GM18870 (cell line): ENCODE measurements at regions not wholly inside any gene's neighbourhood (a gene's known extent, or its start where the extent isn't known, plus 50 kb on each side); places are given as distances from the start of the nearest gene placed in this dataset.

Experiments used
- ATAC-seq: cut with Tn5 transposase; IDR thresholded peaks from one replicate; pipeline ENCODE4 v1.9.1; 2021; ENCODE audit warnings: moderate library complexity; ENCODE audit not compliant: unreplicated experiment

DNA sequence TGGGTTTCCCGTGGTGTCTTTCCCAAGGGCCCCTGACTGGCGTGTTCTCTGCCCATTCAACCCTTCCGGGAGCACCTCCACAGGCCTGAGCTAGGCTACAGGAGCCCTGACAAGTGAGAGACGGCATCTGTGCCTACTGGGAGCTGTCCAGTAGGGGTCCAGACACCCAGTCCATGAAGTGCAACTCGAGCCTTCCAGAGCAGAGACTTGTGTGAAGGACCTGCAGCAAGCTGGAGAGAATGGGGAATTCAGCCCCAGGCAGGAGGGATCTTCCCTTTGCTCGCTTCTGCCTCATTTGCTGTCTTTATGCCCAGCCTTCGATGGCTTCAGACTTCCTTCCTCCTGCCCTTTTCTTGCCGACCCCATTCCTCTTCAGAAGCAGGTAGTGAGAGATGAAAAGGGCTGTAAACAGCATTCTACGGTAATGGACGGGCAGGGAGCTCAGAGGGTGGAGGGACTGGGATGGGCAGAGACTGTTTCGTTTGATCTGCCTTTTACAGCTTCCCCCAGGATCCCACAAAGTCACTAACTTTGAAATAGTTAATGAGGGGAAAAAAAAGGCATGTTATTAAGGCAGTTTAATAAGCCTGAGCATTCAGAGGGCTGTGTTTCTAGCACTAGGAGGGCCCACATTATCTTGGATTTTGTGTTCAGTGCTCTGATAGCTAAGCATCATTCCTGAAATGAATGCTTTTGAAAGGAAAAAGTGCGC is 327.6 kb downstream of the FGF9 start:
- no peak for ATAC-seq

DNA sequence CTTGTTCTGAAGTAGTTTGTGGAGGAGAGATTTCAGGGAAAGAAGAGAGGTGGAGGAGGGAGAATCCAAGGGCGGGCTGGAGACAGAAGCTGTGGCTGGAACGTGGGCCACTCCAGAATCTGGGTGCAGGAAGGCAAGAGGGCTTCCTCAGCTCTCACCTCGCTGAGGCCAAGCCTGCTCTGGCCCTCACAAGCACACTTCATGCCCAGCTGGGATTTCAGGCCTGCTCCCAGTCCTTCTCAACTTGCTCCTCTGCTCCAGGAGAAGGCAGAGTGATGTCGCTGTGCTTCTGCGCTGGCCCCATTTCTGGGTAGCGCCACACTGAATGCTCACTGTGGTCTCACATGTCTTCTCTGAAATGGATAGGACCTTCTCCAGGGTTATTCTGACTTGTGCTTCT is 328.8 kb downstream of the FGF9 start:
- ATAC-seq: no peak

DNA sequence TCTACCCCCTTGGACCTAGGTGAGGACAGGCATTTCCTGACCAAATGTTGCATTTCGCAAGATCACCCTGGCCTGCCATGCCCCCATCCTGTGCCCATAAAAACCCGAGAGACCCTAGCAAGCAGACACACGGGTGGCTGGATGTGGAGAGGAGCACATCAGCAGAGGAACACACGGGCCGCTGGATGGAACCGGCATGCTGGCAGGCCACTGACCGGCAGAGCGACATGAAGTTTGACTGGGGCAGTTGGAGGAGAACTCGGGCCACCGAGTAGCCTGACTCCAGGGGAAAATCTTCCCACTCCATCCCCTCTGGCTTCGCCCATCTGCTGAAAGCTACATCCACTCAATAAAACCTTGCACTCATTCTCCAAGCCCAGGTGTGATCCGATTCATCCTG is 329.3 kb downstream of the FGF9 start:
- ATAC-seq: no peak

DNA sequence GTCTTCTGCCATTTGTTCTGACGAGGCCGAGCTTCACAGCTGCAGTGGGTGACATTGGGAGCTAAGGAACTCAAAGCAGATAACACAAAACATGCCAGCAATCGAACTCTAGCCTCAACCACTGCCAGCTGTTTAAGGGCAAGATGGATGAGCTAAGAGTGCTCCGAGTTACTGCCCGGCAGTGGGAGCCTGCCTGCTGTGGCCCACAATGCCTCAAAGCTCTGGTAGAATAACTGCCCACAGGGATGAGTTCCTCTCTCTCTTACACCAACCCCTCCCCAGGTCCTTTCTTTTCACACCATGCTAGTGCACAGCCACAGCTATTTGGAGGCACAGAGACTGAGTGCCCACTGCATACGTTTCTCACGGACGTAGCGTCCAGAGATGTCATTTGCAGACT is 330.5 kb downstream of the FGF9 start:
- ATAC-seq: no peak

DNA sequence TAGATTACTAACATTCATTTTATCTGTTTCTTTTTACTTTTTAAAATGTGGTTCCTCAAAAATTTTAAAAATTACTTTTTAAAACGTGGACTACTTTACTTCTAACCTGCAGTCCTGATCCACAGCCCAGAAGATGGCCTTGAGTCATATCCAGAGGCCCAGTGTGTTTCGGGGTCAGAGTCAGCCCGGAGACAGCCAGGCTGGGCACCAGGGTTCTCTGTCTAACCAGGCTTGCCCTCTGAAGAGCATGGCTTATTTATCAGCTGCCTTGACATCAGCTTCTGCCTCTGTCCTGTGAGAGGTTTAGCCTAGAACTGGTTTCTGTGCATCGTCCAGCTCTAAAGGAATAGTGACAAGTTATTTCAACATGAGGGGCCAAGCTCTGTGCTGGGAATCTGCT is 332.0 kb downstream of the FGF9 start:
- no peak for ATAC-seq

DNA sequence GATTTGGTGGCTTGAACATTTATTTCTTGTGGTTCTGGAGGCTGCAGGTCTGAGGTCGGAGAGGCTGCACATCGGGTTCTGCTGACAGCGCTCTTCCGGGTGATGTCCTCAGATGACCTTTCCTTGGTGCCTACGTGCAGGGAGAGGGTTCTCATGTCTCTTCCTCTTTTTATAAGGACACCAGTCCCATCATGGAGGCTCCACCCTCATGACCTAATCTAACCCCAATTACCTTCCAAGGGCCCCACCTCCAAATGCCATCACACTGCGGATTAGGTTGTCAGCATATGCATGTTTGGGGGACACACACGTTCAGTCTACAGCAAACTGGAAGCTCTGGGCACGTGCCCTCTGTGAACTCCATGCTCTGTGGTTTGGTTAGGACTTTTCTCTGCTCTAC is 338.6 kb downstream of the FGF9 start:
- ATAC-seq: no peak

DNA sequence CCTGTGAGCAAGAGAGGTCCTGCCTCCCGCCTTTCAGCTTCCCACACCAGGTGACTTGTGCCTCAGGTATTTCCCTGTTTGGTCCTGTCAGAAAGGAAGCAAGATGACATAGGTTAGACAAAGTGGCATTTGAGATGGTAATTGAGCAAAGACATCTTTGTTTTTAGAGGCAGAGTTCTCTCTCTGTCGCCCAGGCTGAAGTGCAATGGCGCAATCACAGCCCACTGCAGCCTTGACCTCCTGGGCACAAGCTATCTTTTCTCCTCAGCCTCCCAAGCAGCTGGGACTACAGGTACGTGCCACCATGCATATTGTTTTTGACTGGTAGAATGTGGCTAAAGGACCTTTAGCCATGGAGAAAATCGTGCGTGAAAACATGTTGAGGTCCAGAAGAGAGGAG is 339.1 kb downstream of the FGF9 start:
- no peak for ATAC-seq

DNA sequence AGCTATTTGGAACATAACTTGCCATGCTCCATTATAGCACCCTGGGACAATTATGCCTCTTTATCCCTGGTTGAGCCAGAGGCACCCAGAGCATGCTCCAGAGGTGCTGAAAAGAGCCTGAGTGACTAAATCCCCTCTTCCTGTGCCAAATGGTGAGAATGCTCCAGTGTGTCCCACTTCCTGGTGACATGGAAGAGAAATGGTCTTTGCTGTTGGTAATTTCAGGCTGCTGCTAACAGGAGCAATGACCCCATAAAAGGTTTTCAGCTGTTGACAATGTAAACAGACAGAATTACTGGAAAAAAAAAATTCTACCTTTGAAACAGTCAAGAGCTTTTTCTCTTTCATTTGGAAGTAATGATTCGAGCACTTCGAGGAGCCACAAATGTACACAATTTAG is 341.8 kb downstream of the FGF9 start:
- no peak for ATAC-seq

DNA sequence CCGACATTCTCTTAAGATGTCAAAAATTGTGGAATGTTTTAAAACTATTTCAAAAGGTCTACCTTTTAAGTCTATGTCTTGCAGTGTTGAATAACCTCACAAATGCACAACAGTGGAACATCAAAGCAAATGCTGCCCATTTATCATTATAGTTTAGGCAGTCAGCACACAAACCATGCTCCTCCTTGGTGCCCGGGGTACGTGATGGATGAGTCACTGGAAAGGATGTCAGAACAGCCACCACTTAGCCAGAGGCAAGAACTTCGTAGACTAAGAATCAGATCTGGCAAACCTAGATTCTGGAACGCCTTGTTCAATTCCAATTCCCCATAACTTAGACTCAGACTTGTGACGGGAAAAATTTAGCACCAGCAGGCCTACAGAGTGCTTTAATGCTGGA is 343.6 kb downstream of the FGF9 start:
- no peak for ATAC-seq

DNA sequence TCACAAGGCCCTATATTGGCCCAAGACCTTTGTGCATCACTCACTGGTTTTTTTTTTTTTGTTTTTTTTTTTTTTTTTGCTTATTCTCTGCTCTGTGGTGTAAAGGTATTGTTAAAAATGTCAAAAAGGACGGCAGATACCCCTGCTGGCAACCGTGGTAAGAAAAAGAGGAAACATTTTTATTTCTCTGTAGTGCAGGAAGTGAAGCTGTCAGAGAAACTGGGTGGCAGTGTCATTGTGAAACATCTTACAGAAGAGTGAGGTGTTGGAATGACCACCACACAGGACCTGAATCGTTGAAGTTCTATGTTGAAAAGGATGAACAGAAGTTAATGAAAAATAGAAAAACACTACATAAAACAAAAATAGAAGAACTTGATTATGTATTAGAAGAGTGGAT is 346.4 kb downstream of the FGF9 start:
- peak; percentile 91 for ATAC-seq

DNA sequence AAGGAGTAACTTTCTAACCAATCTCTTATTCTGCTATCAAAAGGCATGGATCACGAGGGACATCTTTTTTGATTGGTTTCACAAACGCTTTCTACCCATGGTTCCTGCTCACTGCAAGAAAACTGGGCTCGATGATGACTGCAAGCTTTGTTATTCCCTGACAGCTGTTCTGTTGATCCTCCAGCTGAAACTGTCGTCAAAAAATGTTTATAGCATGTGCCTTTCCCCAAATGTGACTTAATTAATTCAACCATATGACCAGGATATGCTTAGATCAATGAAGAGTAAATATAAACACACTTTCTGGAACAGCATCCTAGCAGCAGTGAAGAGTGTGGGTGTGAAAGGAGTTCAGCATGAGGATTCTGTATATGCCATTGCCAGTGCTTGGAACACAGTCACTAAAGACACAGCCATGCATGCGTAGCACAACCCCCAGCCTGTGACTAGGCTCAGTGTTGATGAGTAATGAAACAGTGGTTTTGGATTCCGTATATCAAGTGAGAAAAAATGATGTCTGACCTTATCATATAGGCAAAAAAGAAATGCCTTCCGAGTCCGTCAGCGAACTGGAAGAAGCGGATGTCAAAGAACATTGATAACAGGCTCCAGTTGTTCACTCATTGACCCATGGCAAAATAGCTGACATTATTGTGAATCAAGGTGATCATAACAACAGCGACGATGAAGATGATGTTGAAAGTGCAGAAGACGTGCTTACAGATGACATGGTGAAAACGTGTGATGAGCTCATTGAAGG is 347.4 kb downstream of the FGF9 start:
- ATAC-seq: no peak

DNA sequence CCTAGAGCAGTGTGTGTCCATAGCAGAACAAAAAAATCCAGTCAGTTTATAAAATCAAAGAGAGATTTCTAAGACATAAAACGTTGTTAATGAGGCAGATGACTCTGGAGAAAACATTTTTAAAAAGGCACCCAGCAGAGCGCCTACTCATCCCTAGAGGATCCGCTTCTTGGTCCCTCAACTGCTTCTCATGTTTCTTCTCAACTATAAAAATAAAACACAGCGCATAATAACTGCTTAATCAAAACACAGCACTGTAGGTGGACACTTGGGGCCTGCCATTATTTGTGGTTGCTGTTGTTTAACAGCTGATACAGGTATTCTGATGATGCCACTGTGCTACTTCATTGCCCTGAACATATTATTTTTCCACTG is 347.9 kb downstream of the FGF9 start:
- ATAC-seq: no peak

DNA sequence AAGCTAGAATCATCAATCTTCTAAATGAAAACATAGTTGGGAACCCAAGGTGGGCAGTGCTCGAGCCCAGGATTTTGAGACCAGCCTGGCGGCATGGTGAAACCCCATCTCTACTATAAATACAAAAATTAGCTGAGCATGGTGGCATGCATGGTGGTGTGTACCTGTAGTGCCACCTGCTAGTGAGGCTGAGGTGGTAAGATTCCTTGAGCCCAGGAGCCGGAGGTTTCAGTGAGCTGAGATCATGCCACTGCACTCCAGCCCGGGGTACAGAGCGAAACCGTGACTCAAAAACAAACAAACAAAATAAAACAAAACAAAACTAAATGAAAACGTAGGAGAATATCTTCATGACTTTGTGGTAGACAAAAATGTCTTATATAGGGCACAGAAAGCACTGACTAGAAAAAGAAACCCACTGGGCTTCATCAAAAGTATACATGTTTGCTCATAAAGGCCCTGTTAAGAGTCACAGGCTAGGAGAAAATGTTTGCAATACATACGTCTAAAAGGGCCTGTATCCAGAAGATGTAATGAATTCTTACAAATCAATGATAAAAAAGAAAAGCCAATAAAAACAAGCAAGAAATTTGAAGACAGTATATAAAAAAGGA is 353.6 kb downstream of the FGF9 start:
- no peak for ATAC-seq

DNA sequence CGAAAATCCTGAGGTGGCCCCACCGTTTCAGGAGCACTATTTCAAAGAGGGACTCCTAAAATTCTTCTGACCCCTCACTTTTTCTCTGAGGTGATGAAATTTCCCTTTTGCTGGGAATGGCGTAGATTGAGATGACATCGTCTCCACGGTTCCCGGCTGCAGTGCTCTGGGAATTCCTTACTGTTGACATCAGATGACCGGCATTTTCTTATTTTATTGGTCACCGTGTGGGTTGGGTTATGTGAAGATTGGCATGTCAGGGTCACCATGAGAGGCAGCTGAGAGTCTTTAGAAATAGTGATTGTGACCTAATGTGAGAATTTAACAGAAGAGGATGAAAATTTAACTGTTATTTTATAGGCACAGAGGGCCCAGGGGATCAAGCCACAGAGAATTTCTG is 356.7 kb downstream of the FGF9 start:
- ATAC-seq: no peak

DNA sequence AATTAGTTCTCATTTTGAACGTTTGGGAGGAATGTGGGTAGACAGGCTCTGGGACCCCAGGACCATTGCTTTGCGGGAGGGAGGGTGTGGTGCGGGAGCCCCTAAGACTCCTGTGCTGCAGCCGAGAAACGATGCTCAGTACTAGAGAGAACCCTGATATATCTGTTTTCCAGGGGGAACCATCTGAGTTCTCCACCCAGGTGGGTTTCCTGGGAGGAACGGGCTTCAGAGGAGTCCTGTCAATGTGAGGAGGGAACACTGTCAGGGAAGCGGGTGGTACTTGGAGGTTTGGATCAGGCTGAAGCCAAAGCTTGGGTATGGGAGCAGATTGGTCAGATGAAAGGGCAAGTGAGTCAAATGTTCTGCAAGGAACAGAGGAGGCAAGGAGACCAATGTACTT is 358.0 kb downstream of the FGF9 start:
- no peak for ATAC-seq

DNA sequence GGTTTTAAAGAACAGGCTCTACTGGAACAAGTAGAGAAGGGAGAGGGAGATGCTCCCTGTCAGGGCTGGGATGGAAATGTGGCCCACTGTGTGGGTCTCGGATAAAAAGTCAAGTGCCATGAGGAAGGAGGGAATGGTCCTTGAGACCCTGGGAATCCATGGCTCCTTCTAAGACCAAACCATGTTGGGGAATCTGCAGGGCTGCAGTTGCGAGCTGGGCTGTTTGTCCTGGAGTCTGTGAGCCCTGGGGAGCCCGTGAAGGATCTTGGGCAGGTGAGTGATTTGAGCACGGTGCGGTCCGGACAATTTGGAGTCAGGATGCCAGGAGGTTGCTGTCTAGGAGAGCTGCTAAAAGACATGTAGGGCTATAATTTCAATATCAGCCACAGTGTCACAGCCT is 359.4 kb downstream of the FGF9 start:
- no peak for ATAC-seq

DNA sequence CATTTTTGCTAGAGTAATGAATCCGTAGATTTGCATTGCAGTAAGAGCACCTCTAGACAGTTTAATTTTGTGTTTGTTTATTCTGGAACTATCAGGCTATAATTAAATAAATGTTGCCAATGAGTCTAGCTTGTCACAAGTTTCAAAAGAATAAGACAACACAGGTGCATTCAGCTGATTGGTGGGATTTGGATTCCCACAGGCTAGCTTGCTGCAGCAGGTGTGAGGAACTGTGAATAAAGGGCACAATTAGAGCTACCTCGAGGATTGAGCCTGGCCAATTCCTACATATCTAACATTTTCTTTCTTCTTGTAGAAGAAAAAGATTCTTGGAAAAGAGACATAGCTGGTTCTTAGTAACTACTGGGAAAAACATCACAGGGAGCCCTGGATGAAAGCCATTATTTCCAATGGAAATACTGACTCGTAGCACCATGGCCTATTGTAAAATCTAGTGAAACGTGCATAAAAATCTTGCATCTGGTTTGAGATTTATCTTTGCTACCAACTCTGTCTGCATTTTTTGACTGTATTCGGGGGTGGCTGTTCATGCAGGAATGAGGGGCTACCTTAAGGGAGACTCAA is 360.9 kb downstream of the FGF9 start:
- ATAC-seq: no peak

DNA sequence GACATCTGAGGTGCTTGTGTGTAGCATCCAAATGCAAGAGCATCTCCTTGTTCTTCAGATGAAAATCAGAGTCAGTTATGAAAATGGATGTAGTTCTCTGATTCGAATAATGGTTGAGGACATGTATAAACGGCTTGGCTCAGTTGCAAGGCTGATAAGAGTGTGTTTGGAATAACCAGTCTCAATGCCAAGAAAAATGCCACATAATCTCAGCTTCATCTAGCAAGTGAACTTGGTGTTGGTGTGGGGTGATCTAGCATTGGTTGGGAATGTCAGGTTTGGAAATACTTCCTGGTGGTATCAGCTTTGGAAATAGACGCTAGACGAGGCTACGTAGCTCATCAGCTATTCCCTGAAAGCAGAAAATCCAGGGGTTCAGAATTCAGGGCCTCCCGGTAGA is 362.0 kb downstream of the FGF9 start:
- ATAC-seq: no peak

DNA sequence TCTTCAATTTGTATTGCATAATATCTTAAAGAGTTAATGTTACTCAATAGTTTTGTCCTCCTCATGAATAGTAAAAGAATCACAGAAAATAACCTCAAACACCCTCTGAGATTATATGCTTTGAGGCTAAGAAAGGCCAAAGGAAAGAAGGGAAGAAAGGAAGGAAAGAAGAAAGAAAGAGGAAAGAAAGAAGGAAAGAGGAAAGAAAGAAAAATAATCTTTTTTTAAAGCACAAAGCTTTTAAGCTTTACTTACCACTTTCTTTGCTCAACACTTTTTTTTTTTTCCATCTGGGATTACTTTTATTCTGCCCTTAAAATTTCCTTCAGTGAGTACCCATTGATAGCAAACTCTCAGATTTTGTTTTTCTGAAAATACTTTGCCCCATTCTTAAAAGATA is 369.1 kb downstream of the FGF9 start:
- ATAC-seq: no peak

DNA sequence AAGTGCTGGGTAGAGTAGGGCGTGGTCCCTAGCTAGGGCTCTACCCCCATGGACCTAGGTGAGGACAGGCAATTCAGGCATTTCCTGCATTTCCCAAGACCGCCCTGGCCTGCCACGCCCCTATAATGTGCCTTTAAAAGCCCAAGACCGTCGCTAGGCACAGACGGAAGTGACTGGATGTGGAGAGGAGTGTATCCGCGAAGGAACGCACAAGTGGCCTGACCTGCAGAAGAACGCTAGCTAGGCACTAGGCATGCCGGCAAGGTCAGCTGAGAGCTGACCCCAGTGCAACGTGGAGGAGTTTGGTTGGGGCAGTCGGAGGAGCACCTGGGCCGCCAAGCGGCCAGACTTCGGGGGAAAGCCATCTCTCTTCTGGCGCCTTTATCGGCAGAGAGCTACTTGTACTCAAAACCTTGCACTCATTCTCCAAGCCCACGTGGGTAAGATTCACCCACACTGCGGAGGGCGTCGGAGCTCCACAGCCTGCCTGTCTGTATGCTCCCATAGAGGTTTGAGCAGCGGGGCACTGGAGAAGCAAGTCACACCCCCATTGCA is 370.0 kb downstream of the FGF9 start:
- ATAC-seq: no peak

DNA sequence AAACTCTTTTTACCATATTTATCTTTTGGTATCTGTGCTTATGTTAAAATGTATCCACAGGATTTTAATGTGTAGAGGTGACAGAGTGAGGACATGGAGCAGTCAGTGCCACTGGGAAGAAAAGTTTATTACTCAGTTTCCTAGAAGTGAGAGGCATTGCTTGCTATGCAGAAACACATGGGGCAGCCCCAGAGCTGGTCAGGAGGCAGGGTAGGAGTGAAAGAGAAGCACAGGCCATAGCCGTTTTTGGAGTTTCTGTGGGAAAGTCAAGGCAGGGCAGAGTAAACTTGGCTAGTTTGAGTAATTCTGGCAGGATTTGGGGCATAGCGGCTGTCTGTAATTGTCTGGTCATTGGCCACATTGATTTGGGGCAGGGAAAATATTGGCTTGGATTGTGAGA is 370.9 kb downstream of the FGF9 start:
- ATAC-seq: no peak
